ENCODE measurements at regions not wholly inside any gene's neighbourhood (a gene's known extent, or its start where the extent isn't known, plus 50 kb on each side); places are given as distances from the start of the nearest gene placed in this dataset.
A peak's percentile ranks its signal among the peaks of the same experiment; 100 is the strongest.

- no peak for TF ChIP-seq CTCF (IDR thresholded peaks at IDR 0.05; ENCODE audit: insufficient read depth, low read length)
- DNase-seq (ENCODE audit: low read depth) = no peak
- H3K4me3 ChIP-seq (ENCODE audit: low read depth, low read length) = no peak overlapping the region
These were observed 339.8 kb upstream of the SEMA6D start for GRCh38 chr15:47377465-47377864.

GRCh38 chr15:47378527-47378926, 338.8 kb upstream of the SEMA6D start:
- no peak for TF ChIP-seq CTCF (IDR thresholded peaks at IDR 0.05; ENCODE audit: insufficient read depth, low read length)
- H3K4me3 ChIP-seq (ENCODE audit: low read depth, low read length) = no peak overlapping the region
- DNase-seq (ENCODE audit: low read depth) = no peak

GRCh38 chr15:47383102-47383501, 334.2 kb upstream of the SEMA6D start:
- no peak for DNase-seq (ENCODE audit: low read depth)
- TF ChIP-seq CTCF (IDR thresholded peaks at IDR 0.05; ENCODE audit: insufficient read depth, low read length) = no peak
- H3K4me3 ChIP-seq (ENCODE audit: low read depth, low read length) = no peak overlapping the region

- DNase-seq (ENCODE audit: low read depth) = no peak
- no peak for TF ChIP-seq CTCF (IDR thresholded peaks at IDR 0.05; ENCODE audit: insufficient read depth, low read length)
- no peak overlapping the region for H3K4me3 ChIP-seq (ENCODE audit: low read depth, low read length)
These were observed 333.5 kb upstream of the SEMA6D start for GRCh38 chr15:47383801-47384200.

- TF ChIP-seq CTCF (IDR thresholded peaks at IDR 0.05; ENCODE audit: insufficient read depth, low read length) = no peak
- no peak overlapping the region for H3K4me3 ChIP-seq (ENCODE audit: low read depth, low read length)
- peak; percentile 89 for DNase-seq (ENCODE audit: low read depth)
These were observed 333.0 kb upstream of the SEMA6D start for GRCh38 chr15:47384341-47384740.

- DNase-seq (ENCODE audit: low read depth) = no peak
- TF ChIP-seq CTCF (IDR thresholded peaks at IDR 0.05; ENCODE audit: insufficient read depth, low read length) = no peak
- no peak overlapping the region for H3K4me3 ChIP-seq (ENCODE audit: low read depth, low read length)
These were observed 332.5 kb upstream of the SEMA6D start for GRCh38 chr15:47384776-47385175.

- TF ChIP-seq CTCF (IDR thresholded peaks at IDR 0.05; ENCODE audit: insufficient read depth, low read length) = no peak
- no peak overlapping the region for H3K4me3 ChIP-seq (ENCODE audit: low read depth, low read length)
- no peak for DNase-seq (ENCODE audit: low read depth)
These were observed 330.8 kb upstream of the SEMA6D start for GRCh38 chr15:47386459-47386858.

Measured in fibroblast of the aortic adventitia (primary cell).